ENCODE measurements at regions not wholly inside any gene's neighbourhood (a gene's known extent, or its start where the extent isn't known, plus 50 kb on each side); places are given as distances from the start of the nearest gene placed in this dataset.

DNA sequence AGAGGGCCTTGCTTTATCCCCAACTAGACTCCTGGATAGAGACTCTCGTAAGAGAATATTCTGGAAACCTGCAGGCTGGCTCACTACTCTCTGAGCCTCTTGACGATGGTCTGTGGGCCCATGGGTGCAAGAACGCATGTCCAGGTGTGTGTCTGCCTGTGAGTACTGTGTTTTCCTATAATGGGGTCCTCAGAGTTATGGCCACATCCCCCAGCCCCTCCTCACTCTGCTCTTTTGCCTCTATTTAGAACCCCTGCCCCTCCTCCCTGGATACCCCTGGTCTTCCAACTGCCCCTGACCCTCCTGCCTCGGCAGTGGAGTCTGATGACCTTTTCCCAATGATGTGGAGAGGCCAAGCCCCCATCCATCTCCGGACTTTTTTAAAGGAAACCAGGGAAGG is 148.1 kb downstream of the ZFP36L2 start:
- TF ChIP-seq, protein P1, sequence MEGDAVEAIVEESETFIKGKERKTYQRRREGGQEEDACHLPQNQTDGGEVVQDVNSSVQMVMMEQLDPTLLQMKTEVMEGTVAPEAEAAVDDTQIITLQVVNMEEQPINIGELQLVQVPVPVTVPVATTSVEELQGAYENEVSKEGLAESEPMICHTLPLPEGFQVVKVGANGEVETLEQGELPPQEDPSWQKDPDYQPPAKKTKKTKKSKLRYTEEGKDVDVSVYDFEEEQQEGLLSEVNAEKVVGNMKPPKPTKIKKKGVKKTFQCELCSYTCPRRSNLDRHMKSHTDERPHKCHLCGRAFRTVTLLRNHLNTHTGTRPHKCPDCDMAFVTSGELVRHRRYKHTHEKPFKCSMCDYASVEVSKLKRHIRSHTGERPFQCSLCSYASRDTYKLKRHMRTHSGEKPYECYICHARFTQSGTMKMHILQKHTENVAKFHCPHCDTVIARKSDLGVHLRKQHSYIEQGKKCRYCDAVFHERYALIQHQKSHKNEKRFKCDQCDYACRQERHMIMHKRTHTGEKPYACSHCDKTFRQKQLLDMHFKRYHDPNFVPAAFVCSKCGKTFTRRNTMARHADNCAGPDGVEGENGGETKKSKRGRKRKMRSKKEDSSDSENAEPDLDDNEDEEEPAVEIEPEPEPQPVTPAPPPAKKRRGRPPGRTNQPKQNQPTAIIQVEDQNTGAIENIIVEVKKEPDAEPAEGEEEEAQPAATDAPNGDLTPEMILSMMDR (IDR thresholded peaks at IDR 0.05; ENCODE audit: extremely low read depth, missing control alignments), result no peak
- DNase-seq (ENCODE audit: low spot score), result no peak

DNA sequence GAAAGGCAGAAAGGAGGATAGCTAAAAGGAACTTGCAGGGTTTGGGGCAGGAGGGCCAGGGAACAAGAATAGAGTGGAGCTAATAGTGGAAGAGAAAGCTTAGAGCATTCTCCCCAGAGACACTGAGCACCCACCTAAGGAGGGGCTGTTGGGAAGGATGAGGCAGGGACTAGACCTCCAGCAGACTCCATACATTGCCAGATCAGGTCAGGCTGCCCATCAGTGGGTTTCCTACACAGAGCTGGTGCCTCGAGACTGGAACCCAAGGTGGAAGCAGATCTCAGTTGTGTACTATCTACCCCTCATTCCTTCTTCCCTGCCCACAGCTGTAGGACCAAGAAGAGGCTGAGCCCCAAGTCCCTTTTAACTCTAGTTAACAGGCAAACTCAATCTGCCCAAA is 148.5 kb downstream of the ZFP36L2 start:
- TF ChIP-seq, protein P1 (IDR thresholded peaks at IDR 0.05; ENCODE audit: extremely low read depth, missing control alignments), result no peak
- DNase-seq (ENCODE audit: low spot score), result no peak

DNA sequence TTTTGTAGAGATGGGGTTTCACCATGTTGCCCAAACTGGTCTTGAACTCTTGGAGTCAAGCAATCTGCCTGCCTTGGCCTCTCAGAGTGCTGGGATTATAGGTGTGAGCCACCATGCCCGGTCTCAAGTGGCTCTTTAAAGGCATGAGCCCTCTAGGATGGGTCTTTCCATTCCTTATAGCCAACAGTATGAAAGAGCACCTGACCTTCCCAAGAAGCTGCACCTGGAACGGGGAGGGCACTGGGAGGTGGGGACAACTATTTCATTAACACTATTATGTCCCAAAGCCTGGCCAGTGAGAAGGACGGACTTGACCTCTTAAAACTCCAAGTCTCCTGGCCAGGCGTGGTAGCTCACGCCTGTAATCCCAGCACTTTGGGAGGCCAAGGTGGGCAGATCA is 149.7 kb downstream of the ZFP36L2 start:
- TF ChIP-seq, protein P1 (IDR thresholded peaks at IDR 0.05; ENCODE audit: extremely low read depth, missing control alignments), result no peak
- DNase-seq (ENCODE audit: low spot score), result no peak

DNA sequence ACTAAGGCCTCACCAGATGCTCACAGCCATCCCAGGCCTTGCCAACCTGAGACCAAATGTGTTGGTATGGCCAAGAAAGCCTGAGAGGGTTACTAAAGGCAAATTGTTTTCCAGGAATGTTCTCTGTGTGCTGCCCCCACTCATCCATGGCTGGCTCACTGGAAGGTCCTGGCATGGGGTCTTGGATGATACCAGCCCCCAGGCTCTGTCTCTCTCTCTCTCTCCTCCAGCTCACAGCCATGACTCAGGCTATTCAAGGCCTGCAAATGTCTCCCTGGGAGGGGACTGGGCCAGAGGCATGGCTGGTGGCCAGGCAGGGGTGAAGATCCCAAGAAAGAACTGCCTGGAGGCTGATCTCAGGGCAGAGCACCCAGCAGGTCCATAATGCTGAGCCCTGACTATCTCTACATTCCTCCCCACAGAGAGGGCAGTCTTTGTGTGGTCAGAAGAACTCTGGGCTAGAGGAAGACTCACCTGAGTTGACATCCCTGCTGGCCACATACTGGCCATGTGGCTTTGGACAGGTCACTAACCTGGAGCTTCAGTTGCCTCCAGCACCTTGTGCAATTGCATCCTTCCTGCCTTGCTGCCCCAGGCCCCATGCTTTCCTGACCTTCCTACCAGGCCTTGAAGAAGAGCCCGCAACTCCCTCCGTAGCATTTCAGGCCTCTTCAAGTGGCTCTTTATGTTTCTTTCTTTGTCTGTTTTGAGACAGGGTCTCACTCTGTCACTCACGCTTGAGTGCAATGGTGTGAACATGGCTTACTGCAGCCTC is 150.4 kb downstream of the ZFP36L2 start:
- DNase-seq (ENCODE audit: low spot score), result no peak
- TF ChIP-seq, protein P1 (IDR thresholded peaks at IDR 0.05; ENCODE audit: extremely low read depth, missing control alignments), result no peak

DNA sequence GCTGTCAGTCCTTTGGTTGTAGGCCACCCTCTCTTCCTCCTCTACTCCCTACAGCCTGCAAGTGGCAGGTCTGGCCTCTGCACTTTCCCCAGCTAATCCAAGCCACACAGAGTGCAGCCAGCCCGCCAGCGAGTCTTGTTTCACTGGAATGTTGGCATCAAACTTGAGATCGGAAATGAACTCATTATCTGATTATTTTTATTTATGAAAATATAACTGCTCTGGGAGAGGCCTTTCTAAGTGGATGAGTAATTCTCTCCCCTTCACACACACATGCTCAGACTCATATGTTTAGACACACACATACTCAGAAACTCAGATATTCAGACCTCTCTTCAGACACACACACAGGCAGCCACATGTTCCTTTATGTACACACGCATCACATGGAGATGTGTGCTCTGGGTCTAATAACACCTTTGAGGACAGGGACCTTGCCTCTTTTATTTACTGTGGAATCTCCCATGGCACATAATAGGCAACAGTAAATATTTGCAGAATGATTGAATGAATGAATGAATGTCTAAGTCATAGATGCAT is 151.3 kb downstream of the ZFP36L2 start:
- DNase-seq (ENCODE audit: low spot score), result no peak
- TF ChIP-seq, protein P1 (IDR thresholded peaks at IDR 0.05; ENCODE audit: extremely low read depth, missing control alignments), result no peak

DNA sequence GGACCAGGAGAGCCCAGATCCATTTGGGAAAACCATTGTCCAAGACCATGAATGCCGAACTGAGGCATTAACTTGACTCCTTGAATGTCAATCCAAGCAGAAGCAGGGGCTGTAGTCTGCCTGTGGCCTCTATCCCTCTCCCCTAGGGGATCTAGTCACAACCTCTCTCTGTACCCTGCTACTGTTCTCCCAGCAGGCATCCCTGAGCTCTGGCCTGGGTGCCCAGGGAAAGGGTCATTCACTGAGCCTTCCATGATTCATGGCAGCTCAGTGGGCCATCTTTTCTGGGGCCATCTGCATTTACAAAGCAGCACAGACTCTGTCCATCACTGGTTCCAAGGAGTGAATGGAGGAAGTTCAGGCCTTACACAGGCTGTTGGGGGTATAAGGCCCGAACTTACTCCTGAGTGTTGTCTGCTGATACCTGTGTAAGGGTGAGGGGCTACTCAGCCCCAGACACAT is 151.8 kb downstream of the ZFP36L2 start:
- TF ChIP-seq, protein P1 (IDR thresholded peaks at IDR 0.05; ENCODE audit: extremely low read depth, missing control alignments), result no peak
- no peak for DNase-seq (ENCODE audit: low spot score)

DNA sequence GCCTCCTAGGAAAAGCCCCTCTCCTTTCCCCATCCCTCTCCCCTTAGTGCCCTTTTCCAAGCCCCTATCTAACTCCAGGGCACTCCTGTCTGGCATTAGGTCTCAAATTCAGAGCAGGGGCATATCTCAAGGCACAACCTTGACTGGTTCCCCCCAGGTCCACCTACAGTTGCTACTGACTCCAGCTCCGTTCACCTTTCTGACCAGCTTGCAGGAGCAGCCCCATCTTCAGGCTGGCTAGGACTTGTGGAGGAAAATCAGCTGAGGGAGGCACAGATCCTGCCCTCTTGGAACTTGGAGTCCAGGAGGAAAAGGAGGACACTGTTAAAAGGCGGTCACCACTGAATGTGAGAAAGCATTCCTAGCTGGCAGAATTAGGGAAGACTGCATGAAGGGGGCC is 152.4 kb downstream of the ZFP36L2 start:
- TF ChIP-seq, protein P1 (IDR thresholded peaks at IDR 0.05; ENCODE audit: extremely low read depth, missing control alignments), result no peak
- no peak for DNase-seq (ENCODE audit: low spot score)

All from GM20000 (cell line).